ENCODE measurements at regions not wholly inside any gene's neighbourhood (a gene's known extent, or its start where the extent isn't known, plus 50 kb on each side); places are given as distances from the start of the nearest gene placed in this dataset.
"Not testable (repeated sequence)": the region's sequence is repeated elsewhere in the genome, so short reads cannot be mapped to it uniquely, and the experiment has no call there.

DNA sequence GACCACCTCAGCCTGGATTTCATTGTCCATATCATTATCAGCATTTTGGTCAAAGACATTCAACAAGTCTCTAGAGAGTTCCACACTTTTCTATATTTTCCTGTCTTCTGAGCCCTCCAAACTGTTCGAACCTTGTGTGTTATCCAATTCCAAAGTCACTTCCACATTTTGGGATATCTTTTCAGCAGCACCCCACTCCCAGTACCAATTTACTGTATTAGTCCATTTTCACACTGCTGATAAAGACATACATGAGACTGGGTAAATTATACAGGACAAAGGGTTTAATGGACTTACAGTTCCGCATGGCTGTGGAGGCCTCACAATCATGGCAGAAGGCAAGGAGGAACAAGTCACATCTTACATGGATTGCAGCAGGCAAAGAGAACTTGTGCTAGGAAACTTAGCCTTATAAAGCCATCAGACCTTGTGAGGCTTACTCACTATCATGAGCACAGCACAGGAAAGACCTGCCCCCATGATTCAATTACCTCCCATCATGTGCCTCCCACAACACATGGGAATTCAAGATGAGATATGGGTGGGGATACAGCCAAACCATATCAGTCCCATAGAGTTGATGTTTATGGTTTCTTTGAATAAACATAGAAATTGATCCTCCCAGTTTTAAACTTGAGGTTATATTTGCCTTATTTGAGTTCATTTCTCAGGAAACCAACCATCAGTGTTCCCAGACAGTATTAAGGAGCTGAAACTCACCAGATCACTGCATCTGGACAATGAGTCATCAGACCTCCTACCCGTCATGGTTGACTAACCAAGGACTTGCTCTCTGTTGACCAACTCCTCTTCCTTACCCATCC lies 322.7 kb upstream of the DUSP10 start:
- peak; percentile 49 for DNase-seq (ENCODE audit: low spot score)

DNA sequence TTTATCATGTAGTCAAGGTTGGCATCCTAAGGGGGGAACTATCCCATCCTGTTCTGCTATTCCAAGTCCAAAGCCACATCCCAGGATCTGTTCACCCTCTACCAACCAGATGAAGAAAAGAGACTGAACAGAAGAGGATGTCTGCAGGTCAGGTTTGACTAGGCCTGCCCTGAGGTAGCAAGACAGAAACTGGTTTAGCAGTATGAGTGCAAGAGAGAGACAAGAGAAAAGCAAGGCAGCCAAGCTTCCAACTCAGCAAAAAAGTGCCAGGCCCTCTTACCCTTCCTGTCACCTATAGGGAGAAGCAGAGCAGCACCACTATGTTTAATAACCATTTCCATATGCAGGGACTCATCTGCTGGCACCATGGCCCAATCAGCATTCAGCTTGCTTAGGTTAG lies 320.8 kb upstream of the DUSP10 start:
- no peak for DNase-seq (ENCODE audit: low spot score)

DNA sequence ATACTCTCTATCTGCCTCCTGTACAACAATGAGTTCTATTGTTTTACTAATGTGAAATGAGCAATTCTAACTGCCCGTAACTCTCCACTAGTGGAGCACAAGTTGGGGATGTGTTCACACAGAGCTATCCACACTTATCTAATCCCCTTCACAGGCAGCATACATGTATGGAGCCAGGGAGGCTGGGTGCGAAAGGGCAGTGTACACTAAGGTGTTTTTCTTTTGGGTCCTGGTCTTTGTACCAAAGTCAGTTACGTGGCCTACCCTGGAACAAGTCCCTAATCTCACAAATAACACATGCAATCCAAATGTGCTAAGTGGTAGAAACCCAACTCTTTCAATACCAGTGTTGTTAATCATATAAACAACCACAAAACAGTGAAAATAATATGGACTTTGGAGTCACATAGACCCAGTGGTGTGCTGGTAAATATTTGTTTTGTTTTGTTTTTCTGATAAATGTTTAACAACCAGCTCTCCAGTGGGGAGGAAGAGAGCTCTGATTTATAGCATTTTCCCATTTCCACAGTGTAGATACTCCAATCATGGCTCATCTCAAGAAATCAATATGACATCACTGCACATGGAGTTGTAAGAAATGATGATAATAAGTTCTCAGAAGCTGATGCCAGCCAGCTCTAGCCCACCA lies 319.9 kb upstream of the DUSP10 start:
- DNase-seq (ENCODE audit: low spot score) = no peak

DNA sequence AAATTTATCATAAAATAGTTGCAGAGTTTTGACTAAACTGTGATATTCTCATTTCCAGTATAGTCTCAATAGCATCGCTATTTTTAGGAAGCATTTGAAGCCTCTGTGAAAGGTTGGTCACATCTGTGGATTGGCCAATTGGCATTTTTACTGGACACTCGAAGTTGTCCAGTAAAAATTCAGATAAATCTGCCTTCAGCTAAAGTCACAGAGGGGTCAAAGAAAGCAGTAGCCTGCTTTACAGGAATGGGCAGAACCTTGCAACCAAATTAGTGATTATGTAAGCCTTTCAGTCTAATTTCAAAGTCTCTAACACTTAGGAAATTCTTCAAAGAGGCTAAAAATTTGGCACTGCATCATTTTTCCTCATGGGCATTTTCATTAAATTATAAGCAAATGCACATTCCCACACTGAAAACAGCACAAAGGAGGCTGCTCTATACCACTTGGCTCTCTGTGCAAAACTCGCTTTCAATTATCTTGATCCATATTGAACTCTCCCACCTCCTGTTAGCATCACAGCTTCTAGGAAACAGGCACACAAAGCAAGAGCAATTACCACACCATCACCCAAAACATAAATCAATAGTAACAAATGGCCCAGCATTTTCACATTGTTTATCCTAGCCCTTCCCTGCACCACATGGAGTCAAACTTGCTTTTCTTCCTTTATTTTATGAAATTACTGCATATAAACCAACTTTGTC lies 318.5 kb upstream of the DUSP10 start:
- no peak for DNase-seq (ENCODE audit: low spot score)

DNA sequence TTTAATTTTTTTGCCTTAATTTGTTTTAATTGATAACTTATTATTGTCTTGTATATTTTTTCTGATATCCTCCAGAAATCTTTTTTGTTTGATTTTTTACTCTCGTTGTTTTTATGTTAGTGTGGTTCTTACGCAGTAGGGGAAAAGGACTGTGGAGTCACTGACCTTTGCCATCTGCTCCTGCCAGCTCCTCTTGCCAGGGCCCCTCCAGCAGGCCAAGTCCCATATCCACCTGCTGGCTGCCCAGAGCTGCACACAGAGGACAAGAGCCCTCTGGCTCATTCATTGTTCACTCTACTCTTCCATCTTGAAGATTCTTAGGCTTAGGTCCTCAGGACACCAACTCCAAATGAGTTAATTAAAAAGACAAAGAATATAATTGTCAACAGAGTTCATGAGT lies 316.4 kb upstream of the DUSP10 start:
- no peak for DNase-seq (ENCODE audit: low spot score)

DNA sequence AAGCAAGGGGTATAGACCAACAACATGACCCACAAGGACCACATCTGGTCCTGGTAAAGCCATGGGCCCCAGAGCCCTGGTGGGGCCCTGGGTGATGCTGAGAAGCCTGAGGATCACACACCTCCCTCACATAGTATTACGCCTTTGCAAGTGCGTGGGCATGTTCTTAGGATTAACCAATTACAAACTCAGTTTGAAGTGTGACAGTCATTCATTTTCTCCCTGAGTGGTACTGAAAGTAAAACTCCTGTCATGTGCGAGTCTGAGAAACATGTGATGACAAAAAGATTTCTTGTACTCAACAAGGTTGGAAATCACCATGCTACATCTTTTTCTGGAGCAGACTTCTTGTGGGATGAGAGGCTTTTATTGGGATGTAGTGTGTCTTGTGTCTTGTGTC lies 315.3 kb upstream of the DUSP10 start:
- DNase-seq (ENCODE audit: low spot score) = no peak

DNA sequence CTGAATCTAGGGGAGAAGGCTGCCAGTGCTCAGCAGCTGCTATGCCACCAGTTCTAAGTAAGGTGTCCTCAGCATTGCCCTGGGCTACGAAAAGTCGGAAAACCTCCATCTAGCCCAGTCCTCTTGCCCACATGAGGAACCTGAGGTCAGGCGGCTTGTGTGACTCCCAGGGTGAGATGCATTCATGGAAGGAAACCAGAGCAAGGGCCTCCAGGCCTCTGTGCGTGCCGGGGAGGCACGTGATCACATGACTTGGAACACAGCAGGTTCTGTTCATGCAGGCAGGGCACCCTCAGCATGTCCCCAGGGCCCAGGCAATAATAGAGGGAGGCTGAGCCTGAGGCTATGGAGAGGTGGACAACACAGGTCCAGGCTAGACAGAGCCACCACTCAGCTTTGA lies 312.5 kb upstream of the DUSP10 start:
- no peak for DNase-seq (ENCODE audit: low spot score)

DNA sequence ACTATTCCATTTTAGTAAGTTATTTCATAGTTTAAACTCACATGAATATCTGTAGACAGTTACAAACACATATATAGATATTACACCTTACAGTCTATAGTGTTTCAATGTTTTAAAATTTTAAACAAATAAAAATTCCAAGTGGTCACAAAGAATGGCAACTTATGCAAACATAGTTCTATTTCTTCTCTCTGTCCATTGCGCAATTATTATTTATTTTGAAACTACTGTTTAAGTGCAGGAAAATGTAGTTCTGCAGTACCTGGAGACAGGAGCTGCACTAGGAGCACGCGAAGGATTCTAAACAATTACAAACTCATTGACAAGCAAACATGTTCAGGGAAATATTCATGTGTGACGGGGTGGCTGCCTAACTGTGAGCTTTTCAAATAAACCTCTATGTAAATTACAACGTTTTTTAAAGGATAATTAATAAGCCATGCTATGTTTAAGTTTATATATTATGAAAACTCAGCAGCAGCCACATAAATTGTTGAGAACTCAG lies 312.0 kb upstream of the DUSP10 start:
- DNase-seq (ENCODE audit: low spot score) = no peak

DNA sequence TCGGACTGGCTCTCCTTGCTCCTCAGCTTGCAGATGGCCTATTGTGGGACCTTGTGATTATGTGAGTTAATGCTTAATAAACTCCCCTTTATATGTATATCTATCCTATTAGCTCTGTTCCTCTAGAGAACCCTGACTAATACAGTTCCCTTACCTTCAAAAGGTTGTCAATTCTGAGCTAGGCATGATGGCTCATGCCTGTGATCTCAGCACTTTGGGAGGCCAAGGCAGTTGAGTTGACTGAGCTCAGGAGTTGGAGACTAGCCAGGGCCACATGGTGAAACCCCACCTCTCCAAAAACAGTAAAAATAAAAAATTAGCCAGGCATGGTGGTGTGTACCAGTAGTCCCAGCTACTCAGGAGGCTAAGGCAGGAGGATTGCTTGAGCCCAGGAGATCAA lies 309.4 kb upstream of the DUSP10 start:
- not testable (repeated sequence) for DNase-seq (ENCODE audit: low spot score)

DNA sequence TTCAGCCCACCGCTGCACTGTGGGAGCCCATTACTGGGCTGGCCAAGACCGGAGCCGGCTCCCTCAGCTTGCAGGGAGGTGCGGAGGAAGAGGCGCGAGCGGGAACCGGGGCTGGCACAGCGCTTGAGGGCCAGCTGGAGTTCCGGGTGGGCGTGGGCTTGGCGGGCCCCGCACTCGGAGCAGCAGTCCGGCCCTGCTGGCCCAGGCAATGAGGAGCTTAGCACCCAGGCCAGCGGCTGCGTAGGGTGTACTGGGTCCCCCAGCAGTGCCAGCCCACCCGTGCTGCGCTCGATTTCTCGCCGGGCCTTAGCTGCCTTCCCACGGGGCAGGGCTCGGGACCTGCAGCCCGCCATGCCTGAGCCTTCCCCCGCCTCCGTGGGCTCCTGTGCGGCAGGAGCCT lies 307.8 kb upstream of the DUSP10 start:
- DNase-seq (ENCODE audit: low spot score) = not testable (repeated sequence)

DNA sequence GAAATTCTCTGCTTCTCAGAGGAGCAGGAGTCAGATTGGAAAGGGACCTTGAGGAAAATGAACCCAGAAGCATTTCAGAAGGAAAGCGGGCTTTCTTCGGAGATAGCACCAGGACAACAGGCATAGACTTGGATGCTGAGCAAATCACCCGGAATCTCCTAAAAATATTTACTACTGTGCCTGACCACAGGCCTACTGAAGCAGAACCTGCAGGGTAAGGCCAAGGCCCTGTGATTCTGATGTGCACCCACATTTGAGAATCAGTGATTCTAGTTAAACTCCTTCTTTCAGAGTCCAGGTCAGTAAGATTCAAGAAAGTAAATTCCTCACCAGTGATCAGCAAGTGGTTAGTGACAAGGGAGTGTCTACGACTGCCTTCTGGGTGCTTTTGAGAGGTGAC lies 307.3 kb upstream of the DUSP10 start:
- DNase-seq (ENCODE audit: low spot score) = no peak

DNA sequence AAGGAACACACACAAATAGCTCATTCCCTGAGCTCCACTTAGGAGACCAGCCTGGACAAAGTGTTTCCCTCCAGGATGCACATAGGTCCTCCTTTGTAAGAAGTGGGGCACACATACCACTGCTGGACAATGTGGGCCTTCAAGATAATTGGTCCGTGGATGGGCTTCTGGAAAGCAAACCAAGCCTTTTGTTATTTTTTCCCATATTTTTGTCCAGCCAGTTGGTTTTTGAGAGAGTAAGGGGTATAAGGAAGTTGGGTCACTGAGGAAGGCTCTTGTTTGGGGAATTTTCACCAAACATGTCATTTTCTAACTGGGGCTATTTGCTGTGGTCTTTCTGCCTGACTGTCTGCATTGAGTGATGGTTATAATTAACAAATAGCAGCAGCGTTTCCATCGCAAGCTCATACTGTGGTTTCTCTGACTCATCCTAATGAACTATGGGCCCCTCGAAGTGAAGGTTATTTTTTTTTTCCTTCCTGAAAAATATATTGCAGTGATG lies 306.3 kb upstream of the DUSP10 start:
- DNase-seq (ENCODE audit: low spot score) = peak; percentile 58

DNA sequence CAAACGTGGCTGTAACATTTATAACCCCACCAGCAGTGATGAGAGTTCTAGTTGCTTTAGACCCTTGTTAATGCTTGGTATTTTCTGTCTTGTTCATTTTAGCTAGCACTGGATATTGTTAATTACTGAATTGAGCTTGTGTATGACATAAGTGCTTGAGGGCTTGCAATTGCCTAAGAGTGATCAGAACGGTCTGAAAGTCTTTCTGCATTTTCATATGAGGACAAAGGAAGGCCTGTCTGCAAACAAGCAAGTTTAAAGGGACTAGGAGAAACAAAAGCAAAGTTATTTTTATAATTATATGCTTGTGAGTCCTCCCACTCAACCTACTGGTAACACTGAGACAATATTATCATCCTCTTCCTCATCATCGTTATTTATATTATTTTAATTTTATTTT lies 305.5 kb upstream of the DUSP10 start:
- no peak for DNase-seq (ENCODE audit: low spot score)

DNA sequence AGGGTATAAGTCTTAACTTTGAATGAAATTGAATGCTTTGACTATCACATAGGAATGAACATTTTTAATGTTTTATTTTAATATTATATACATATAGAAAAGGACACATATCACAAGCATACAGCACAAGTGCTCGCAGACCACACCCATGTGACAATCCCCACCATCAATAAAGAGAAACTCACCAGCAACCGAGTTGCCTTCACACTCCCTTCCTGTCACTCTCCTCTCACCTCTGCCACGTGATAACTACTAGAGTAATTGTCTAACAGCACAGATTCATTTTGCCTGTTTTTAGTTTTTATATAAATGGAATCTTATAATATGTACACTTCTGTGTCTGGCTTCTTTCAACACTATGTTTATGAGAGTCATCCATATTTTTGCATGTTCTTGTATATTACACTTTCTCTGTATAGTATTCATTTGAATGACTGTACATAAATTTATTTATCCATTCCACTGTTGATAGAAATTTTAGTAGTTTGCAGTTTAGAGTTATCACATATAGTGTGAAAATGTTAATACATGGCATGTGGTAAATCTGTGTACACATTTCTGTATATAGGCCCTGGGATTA lies 304.9 kb upstream of the DUSP10 start:
- DNase-seq (ENCODE audit: low spot score) = no peak

DNA sequence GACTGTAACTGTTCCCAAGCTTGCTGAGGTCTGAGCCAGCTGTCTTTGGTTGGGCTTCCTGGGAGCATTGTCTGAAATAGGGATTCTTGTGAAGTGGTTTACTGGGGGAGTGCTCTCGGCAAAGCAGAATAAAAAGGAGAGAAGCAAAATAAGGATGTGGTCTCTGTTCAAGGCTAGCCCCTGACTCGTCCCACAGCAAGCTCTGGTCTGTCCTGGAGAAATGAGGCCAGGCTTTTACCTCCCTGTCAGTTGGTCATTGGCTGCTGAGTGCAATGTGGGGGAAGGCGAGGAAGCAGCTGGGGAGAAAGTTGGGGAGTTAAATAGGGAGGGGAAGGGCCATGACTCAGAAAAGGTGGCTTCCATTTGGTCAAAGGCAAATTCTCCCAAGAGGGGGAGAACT lies 303.9 kb upstream of the DUSP10 start:
- no peak for DNase-seq (ENCODE audit: low spot score)

DNA sequence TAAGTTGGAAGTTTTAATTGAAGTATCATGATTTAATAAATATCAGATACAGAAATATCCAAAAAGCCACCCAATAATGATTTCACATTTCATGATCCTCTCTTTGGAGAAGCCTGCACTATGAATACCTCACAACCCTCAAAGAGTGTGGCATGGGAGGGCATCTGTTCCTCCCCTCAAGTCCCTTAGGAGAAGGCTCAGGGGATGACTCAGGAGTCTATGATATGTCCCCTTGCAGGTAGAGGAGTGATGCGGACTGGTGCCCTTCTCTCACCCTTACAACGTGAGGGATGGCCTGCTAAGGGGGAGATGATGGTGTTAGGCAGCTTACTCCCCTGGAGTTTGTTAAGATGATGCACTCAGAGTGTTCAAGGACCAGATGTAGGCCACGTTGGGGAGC lies 303.3 kb upstream of the DUSP10 start:
- no peak for DNase-seq (ENCODE audit: low spot score)

DNA sequence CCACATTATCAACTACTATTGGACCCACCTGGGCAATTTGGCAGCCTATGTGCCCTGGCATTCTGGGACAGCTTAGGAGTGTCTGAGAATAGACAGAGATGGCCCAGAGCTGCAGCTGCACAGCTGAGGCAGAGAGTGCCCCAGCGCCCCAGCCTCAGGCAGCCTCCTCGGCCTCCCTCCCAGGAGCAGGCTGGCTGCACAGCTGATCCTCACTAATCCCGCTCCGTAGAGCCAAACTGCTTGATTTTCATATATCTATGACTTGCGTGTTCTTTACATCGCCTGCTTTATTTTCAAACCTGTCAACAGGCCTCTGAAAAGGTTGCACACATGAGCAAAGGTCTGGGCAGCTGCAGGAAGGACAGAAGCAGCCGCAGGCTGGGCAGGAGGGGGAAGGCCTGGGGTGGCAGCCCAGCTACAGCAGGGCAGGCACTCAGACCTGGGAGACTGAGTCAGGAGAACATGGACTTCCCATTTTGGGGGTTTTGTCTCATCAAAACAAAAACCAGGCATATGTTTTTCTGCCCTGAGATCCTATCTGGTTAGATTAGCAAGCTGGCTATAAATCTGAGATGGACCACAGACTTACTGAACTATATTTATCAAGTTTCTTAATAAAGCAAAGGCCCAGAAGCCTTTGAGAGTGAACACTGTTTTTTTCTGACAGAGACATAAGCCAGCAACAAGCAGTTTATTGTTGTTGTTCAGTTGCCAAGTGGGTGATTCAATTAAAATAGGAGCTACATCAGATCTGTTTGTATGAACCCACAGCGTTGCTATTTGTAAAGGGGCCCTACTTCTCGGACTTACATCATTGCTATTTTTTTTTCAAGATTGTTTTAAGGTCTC lies 301.8 kb upstream of the DUSP10 start:
- peak; percentile 78 for DNase-seq (ENCODE audit: low spot score)

DNA sequence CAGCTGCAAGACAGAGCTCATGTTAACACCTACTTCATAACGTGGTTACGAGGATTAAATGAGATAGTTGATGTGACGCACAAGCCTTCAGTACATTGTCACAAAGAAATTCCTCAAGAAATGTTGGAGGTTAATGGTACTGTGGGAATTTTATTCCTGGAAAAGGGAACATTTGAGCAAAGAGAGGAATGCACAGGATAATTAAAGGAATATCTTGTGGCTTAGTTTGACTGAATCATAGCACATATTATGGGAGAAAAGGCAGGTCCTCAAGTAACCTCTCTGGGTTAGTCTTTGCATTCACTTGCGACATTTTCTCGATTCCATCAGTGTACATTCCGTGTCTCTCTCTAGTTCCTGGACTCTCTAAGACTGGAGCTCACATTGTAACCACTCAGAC lies 300.2 kb upstream of the DUSP10 start:
- no peak for DNase-seq (ENCODE audit: low spot score)

DNA sequence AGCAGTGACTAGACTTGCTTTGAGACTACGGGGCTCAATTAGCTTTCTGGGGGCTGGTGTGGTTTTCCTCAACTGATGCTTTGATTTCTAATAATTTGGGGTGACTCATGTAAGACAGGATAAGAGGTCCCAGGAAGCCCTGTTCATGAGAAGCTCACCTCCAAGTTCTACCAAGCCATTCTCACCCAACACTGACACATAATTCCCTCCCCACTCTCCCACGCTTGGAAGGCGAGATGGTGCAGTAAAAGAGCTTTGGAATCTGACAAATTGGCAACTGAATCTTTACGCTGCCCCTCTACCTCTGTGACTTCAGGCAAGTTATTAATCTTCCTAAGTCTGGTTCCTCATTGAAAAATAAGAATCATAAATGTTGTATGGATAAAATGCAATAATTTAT lies 299.1 kb upstream of the DUSP10 start:
- DNase-seq (ENCODE audit: low spot score) = no peak

DNA sequence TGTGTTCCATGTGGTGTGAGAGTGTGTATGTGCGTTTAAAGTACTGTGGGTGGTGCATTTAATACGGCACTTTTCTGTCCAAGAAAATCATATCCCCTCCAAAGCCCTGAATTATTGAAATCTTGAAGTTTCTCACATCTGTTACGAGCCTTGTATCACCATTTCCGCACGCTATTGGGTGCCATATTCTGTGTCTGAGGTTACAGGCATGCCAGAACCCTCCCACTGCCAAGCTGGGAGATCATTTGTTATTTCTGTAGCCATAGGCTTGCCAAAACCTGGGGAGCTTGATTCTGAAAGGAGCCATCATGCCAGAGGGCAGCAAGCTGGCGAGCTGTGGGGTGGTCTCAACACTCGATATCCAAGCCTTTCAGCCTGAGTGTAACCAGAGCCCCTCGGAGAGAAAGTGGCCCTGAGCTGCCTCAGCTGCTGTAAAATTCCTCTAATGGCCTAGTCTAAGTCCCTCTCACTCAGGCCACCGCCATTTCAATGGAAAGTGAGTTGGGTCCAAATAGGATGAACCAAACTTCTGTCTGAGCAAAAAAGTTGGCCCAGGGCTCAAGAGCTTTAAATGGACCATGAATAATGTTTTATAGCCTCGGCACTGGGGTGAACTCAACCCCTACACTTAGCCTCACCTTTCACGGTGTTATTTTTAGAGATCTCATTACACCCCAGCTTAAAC lies 298.4 kb upstream of the DUSP10 start:
- no peak for DNase-seq (ENCODE audit: low spot score)

DNA sequence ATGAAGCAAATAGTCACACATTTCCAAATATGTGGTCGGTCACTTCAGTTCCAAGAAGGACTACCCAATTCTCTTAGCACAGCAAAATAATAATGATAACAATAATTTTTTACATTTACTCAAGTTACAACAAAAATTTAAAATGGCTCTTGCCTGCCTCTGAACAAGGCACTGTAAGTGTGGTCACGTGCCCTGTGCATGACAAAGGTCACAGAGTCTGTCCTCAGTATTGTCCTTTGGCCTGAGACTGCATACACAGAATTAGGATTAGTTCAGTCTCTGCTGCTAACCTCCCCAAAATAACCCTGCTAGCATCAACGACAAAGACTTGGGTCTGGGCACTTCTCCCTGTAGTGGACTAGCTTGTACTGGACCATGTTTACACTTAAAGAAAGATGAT lies 297.1 kb upstream of the DUSP10 start:
- DNase-seq (ENCODE audit: low spot score) = no peak

Measured in AG20443 (cell line).